SH-SY5Y (cell line): ENCODE measurements at regions not wholly inside any gene's neighbourhood (a gene's known extent, or its start where the extent isn't known, plus 50 kb on each side); places are given as distances from the start of the nearest gene placed in this dataset.

Source experiments
- GATA2 ChIP-seq: IDR thresholded peaks from 2 replicates; pipeline ENCODE4 v1.6.1; 2011; ENCODE audit warnings: mild to moderate bottlenecking, low read depth, low read length
- GATA3 ChIP-seq: IDR thresholded peaks from 2 replicates; pipeline ENCODE4 v1.6.1; 2011; ENCODE audit warnings: low read depth, mild to moderate bottlenecking, low read length, moderate library complexity

- TF ChIP-seq GATA3, result no peak
- TF ChIP-seq GATA2, result no peak
These were observed 54.5 kb upstream of the C3orf80 start for GRCh38 chr3:160170409-160171370.
